GM21786 (cell line): ENCODE measurements at regions not wholly inside any gene's neighbourhood (a gene's known extent, or its start where the extent isn't known, plus 50 kb on each side); places are given as distances from the start of the nearest gene placed in this dataset.
"Not testable (repeated sequence)": the region's sequence is repeated elsewhere in the genome, so short reads cannot be mapped to it uniquely, and the experiment has no call there.

Experiments
- ATAC-seq: cut with Tn5 transposase; IDR thresholded peaks from one replicate; pipeline ENCODE4 v1.9.1; 2021; ENCODE audit not compliant: unreplicated experiment

DNA sequence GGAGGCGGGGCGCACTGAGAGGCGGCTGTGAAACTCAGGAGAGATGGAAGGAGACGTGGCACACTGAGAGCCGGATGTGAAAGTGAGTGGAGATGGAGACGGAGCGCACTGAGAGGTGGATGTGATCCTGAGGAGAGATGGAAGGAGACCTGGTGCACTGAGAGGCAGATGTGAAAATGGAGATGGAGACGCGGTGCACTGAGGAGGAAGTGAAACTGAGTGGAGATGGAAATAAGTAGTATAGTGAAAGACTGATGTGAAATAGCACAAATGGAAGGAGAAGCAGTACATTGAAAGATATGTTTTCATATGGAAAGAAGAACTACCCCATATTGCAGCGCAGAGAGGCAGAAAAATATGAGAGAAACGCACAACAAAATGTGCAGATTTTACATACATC lies 281.6 kb upstream of the RGPD4 start:
- ATAC-seq, result no peak

DNA sequence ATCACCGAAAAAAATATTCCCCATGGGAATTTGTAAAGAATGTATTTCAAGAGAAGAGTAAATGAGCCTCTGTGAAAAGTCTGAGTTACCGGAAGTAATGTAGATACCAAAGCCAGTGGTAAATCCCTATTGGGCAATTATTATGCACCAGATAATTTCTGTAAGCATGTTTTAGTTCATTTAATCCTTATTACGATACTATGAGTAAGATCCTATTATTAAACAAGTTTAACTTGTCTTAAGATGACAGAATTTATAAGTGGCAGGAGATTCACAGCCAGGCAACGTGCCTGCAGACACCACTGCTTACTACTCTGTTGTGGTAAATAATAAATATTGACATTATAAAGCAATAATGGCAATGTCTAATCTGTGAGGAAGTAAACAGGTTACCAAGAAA lies 280.8 kb upstream of the RGPD4 start:
- ATAC-seq, result no peak

DNA sequence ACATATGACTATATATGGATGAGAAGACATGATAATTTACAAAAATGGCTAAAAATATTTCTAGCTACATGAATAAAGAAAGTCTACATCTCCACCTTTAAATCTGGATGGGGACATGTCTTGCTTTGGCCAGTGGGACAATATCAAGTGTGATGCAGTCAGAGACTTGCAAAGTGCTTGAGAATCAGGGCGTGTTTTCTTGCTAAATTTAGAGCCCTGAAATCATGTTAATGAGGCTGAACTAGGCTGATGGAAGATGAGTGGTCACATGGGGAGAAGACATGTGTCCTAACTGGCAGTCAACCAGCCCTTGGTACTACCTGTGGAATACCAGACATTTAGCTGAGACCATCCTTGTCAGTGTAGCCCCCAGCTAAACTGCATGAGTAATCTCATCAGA lies 278.5 kb upstream of the RGPD4 start:
- no peak for ATAC-seq

DNA sequence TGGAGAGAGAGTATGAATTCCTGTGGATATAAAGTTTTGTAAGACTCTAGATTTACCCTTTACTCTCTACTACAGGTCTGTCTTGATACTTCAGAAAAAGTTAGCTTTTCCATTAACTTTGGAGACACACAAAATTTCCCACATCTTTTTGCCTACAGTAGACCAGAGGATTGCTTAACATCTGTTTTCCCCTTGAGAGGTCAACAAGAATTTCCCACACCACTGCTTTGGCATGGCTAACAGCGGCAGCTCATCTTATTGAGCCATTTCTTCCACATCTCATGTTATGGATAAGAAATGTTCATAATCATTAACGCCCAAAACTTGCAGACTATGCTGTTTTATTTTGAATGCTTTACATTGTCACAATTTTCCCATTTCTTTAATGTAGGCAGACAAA lies 273.6 kb upstream of the RGPD4 start:
- ATAC-seq, result no peak

DNA sequence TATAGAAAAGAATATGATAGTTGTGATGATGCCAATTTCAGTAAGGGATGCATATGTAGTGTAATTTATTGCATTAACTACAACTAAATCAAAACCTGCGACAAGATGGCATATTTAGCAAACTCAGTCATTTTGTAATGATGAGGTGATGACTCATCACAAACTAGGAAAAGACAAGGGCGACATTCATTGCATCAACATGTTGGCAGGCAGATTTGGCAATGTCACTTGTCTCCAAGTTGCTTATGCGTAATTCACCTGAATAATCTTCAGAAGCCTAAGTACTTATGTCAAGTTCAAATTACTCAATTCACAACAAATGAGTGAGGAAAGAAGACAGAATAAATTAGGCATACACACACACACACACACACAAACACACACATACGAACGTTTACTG lies 273.2 kb upstream of the RGPD4 start:
- no peak for ATAC-seq

DNA sequence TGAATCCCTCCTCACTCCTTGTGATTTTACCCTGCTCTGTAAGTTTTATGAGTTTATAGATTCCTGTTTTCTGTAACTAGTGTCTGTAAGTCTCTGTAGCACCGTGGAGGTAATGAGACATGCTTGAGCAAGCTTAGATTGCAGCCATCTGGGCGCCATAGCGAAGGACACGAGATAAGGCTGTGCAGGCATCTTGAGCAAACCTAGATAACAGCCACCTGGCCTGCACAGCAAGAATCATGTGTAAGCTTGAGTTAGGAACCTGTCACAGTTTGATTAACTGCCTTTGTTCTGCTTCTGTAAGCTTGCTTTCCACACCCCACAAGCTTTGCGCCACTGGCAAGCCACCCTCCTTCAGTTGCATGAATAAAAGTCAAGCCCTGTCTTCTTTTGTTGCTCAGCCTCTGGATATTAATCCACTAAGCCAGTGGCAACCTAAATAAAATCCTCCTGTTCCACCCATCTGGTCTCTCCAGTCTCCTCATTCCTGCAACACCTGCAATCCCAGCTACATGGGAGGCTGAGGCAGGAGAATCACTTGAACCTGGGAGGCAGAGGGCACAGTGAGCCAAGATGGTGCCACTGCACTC lies 270.6 kb upstream of the RGPD4 start:
- ATAC-seq, result no peak

DNA sequence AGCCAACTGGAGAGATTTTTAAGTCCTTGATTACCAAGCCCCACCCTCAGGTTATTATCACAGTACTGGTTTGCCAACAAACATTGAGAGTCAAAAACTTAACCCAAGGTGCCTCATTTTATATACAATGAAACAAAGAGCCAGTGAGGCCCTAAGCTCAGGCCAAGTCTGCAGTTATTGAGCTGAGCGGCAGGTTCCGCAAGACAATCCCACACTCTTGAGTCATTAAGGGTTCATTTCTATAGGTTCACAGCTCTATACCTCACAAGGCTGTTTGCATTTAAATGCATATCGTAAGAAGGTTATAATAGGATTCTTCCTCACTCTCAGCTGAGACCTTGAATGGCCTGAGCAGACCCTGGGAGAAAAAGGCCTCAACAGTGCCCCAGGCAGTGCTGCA lies 268.4 kb upstream of the RGPD4 start:
- ATAC-seq, result no peak

DNA sequence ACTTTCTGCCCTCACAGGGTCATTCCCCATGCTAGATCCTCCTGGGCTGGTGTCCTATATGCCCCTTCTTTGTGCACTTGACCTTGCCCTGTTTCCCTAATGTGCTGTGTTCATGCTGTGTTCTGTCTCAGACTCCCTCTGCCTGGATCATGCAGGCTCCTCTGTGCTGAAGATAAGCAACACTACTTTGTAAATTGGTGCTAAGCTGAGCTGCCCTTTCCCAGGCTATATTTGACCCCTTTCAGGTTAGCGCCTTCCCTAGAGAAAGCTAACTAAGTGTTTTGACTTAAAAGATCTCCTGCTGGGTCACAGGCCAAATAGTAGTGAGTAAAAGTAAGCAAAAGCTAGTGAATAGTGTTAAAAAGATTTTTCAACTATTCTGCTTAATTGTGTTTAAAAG lies 257.2 kb upstream of the RGPD4 start:
- ATAC-seq, result no peak

DNA sequence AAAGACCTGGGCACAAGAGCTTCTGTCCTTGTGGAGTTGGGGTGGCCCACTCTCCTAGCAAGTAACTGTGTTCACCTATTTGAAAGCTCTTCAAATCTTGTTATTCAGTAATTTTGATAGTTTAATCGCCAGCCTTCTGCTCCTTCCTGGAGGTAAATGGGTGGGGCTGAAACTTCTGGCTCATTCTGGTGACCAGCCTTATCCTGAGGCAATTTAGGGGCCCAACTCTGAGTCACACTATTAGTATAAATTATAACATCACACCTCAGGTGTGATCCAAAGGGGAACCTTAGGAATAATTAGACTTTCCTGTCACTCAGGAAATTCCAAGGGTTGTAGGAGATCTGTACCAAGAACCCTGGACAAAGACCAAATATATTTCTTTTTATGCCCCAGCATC lies 255.8 kb upstream of the RGPD4 start:
- no peak for ATAC-seq

DNA sequence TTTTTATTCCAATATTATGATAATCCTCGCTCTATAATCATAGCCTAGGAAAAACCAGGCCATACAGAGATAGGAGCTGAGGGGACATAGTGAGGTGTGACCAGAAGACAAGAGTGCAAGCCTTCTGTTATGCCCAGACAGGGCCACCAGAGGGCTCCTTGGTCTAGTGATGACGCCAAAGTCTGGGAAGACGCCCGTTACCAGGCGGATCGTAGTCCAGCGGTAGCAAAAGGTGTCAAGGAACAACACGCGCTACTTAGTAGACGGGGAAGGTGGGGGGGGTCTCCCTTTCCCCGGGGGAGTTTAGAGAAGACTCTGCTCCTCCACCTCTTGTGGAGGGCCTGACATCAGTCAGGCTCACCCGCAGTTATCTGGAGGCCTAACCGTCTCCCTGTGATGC lies 253.8 kb upstream of the RGPD4 start:
- not testable (repeated sequence) for ATAC-seq

DNA sequence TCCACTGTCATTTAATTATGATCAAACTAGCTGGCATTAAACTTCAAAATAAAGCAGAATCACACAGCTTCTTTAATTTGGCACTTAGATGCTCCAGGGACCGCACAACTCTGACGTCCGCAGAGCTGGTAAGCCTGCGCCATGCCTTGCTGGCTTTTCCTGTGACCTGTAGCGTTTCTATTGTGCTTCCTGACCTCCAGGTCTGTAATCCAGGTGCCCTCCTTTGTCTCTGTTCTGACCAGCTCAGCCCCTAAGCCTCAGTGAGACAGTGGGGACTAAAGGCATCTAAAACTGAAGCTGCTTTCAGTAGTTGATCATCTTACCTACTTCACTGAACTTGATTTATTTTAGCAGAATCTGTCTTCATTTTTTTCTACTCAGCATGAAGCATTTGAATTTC lies 249.7 kb upstream of the RGPD4 start:
- no peak for ATAC-seq

DNA sequence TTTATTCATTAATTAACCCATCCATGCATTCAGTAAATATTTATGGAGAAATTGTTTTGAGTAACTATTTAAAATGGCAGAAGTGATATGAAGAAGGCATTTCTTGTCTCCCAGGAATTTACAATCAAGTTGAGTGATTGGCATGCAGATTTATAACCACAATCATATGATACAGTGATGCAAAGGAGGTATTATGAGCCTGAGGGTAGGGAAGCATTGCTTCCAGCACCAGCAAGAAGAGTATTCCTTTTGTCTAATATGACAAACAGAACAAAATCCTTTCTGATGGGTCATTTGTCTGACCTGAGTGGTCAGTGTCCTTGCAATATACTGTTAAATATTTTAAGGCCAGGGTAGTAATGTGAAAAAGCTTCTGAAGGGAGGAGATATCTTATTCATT lies 244.2 kb upstream of the RGPD4 start:
- ATAC-seq, result no peak

DNA sequence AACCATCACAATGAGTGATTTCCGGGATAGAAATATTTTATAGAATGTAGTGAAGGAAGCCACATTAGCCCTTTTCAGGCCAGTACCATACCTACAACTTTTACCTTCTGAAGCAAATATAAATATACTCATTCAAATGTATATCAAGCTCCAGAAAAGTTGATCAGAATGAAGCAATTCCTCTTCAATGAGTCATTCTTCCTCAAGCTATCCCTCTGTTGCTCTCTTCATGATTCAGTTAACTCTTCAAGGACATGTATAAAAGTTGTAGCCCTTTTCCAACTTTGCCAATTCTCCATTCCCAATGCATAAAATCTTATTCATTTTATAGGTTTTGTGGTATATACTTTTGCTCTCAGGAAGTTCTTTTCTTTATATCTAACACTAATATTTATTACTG lies 242.1 kb upstream of the RGPD4 start:
- ATAC-seq, result no peak

DNA sequence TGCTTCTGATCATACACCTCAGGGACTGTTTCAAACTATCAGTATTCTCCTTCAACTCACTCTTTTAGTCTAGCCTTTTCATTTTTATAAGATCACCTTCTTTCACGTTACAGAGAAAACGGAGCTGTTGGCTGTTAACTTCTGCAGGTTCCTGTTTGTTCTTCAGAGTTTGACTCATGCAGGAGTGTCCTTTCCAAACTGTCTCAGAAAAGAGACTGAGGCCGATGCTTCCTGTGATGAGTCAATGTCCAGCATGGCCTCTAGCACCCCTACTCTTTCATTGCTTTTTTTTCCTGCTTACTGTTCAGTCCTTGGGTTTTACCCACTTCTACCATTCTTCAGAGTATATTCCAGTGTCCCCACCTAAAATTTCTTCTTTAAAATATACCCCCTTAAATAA lies 240.8 kb upstream of the RGPD4 start:
- ATAC-seq, result no peak

DNA sequence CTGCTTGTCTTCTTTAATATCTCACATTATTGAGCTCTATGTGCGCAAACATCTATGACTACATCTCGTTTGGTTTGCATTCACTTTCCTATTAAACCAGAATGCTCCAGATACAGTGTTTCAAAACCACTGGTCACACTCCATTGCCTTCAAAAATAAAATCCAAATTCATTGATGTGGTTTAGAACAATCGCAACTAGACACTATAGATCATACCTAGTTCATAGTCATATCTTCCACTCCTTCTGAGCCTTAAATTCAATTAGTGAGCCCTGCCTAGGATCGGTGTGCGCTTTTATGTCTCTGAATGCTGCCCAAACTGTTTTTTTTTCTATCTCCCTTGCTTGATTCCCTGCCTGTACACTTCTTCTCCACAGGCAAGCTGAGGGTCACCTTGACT lies 238.5 kb upstream of the RGPD4 start:
- ATAC-seq, result no peak

DNA sequence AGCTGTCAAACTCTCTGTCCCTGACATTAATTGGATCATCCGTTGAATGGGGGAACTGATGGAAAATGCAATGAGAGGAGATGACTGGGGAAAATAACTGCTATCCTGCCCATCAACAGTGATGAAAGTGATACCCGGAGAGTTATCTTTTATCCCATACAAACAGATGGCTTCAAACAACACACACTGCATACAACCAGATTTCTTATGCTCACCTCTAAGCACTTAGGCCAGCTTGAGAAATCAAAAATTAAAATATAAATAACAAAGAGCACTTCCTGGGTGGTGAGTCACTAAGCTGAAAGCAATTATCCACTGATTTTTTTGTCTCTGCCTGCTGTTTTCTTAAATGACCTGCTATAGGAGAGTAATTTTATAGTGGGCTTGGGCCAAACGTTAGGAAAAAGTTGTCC lies 237.6 kb upstream of the RGPD4 start:
- no peak for ATAC-seq

DNA sequence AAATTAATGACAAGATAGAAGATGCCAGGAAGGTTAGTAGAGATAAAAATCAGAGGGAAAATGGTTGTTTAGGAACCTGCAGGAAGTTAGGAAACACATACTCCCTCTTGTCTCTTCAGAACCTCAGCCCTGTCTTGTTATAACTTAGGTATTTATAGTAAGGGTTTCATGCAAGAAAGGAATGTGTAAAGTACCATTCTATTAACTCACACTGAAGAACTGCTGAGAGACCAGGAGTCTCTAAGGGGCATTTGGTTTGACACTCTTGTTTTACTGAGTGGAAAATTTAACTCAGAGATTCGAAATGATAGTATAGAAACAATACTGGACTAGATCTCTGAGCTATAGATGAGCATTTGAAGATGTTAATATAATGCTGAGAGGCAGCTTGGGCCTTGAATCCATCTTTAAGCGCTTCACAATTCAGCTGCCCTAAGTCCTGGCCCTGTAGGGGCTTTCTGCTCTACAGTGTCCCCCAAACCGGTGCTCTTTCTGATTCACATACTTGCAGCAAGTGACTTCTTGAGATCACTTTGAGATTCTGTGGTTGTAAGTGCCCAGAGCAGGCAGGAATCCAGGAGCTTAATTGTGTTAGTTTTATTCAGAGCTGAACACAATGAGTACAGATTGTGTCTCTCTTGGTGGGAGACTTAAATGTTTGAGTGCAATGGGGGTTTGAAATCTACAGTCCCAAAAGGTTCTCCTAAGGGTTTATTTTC lies 235.0 kb upstream of the RGPD4 start:
- no peak for ATAC-seq

DNA sequence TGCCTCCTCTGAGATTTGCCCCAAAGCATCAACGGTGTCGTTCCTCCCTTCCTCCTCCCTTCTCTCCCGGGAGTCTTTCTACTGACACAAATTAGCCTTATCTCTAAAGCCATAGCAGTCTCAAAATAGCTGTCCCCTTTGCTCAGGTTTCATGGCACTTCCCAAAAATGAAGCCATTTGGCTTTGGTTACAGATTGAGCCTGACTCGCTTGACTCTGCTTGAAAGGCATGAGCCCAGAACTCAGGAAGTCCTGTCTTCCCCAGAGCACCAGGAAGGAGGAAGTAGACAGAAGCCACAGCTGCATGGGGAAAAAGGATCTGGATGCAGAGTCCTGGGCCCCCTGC lies 234.4 kb upstream of the RGPD4 start:
- ATAC-seq, result no peak

DNA sequence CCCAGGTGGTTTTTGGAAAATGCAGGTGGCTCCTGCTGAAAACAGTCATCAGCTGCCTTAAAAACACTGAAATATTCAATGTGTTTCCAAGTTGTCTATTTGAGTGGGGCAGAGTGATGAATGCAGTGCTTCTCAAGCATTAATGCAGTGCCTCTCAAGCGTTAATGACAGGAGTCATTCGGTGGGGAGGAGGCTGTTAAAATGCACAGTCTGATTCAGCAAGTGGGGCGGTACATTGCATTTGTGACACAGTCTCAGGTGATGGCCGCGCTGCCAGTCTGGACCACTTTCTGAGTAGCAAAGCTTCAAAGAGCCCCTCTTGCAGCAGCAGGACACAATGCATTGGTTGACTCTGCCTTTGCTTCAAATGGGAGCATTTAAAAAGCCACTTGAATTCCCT lies 231.4 kb upstream of the RGPD4 start:
- no peak for ATAC-seq

DNA sequence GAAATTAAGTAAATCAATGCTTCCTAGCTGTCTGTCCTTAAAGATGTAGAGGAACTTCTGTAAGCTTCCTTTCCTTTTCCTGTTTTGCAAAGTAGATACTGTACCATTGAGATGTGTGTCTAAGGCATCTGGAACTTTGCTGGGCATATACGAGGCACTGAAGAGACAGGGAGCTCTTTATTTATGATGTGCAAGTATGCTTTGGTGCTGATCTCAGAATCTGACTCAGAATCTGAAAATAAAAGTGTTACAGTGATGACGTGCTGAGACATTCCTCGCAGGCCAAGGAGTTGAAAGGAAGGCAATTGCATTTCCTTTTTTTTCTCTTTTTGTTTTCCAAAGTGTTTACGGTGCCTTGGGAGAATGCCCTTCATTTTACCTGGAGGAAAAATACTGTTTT lies 230.9 kb upstream of the RGPD4 start:
- no peak for ATAC-seq

DNA sequence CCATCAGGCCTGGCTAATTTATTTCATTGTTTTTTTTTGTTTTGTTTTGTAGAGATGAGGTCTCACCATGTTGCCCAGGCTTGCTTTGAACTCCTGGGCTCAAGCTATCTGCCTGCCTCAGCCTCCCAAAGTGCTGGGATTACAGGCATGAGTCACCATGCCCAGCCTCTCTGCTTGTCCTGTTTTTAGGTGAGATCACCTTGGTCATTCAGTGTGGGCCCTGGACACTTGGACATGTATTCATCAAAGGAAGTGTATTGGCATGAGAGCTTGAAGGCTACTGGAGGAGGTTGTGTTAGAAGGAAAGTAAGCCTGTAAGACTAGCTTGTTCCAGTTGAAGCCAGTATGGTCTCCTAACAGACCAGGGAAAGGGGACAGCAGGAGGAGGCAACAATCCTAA lies 229.2 kb upstream of the RGPD4 start:
- no peak for ATAC-seq

DNA sequence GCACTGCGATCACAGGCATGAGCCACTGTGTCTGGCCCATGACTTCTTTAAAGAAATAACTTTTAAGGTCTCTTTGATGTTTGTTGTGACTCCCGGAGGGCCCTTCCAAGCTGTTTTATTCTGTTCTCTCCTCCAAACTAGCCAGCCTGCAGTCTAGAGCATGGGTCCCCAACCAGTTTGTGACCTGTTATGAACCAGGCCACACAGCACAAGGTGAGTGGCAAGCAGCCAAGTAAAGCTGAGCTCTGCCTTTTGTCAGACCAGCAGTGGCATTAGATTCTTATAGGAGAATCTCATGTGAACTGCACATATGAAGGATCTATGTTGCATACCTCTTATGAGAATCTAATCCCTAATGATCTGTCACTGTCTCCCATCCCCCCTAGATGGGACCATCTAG lies 223.9 kb upstream of the RGPD4 start:
- ATAC-seq, result no peak

DNA sequence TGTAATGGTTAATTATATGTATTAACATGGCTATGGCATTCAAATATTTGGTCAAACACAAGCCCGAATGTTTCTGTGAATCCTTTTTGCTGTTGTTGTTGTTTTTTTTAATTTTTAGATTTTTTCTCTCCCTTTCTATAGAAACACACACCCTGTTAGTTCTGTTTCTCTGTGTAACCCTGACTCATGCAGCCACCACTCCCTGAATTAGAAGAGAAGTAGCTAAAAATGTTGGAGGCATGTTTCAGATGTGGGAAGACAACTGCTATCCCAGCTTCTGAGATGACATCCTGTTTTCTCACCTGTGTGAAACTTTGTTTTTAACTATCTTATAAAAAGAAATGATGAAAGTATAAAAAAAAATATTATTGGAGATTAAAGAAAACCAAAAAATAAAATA lies 219.6 kb upstream of the RGPD4 start:
- no peak for ATAC-seq
